ENCODE measurements at regions not wholly inside any gene's neighbourhood (a gene's known extent, or its start where the extent isn't known, plus 50 kb on each side); places are given as distances from the start of the nearest gene placed in this dataset.

GRCh38 chr3:157844800-157845565 is 261.2 kb downstream of the SHOX2 start:
- Histone ChIP-seq H3K4me3 (replicated peaks; ENCODE audit: insufficient read depth, low read length) (no peak overlapping the region), H3K27me3 (ENCODE audit: insufficient read depth, poor library complexity, severe bottlenecking) (peaks cover 2% of the 10 kb centered on the region), H3K27ac (replicated peaks) (no peak overlapping the region)
- TF ChIP-seq CTCF (IDR thresholded peaks at IDR 0.05; ENCODE audit: insufficient read depth, low read length) (no peak), GABPA (IDR thresholded peaks at IDR 0.05; ENCODE audit: low read depth) (no peak), POLR2AphosphoS5 (IDR thresholded peaks at IDR 0.05; ENCODE audit: low read depth) (no peak), SPI1 (IDR thresholded peaks at IDR 0.05; ENCODE audit: borderline replicate concordance, low read depth) (peak; percentile 41; the same call in 1 of the 2 replicates), REST (IDR thresholded peaks at IDR 0.05; ENCODE audit: insufficient replicate concordance, low read depth) (no peak)
- DNase-seq (ENCODE audit: low read depth in 1 of 2, low spot score in 1 of 2): no peak

GRCh38 chr3:157844216-157844615 is 262.0 kb downstream of the SHOX2 start:
- peaks cover 2% of the 10 kb centered on the region for H3K27me3 ChIP-seq (ENCODE audit: insufficient read depth, poor library complexity, severe bottlenecking)
- no peak for DNase-seq (ENCODE audit: low read depth in 1 of 2, low spot score in 1 of 2)
- no peak for TF ChIP-seq CTCF (IDR thresholded peaks at IDR 0.05; ENCODE audit: insufficient read depth, low read length)
- TF ChIP-seq SPI1 (IDR thresholded peaks at IDR 0.05; ENCODE audit: borderline replicate concordance, low read depth): no peak
- no peak for TF ChIP-seq REST (IDR thresholded peaks at IDR 0.05; ENCODE audit: insufficient replicate concordance, low read depth)
- no peak for TF ChIP-seq GABPA (IDR thresholded peaks at IDR 0.05; ENCODE audit: low read depth)
- TF ChIP-seq POLR2AphosphoS5 (IDR thresholded peaks at IDR 0.05; ENCODE audit: low read depth): no peak
- H3K27ac ChIP-seq (replicated peaks): no peak overlapping the region
- no peak overlapping the region for H3K4me3 ChIP-seq (replicated peaks; ENCODE audit: insufficient read depth, low read length)

- TF ChIP-seq POLR2AphosphoS5 (IDR thresholded peaks at IDR 0.05; ENCODE audit: low read depth) (no peak), SPI1 (IDR thresholded peaks at IDR 0.05; ENCODE audit: borderline replicate concordance, low read depth) (no peak), REST (IDR thresholded peaks at IDR 0.05; ENCODE audit: insufficient replicate concordance, low read depth) (no peak), CTCF (IDR thresholded peaks at IDR 0.05; ENCODE audit: insufficient read depth, low read length) (no peak), GABPA (IDR thresholded peaks at IDR 0.05; ENCODE audit: low read depth) (no peak)
- no peak overlapping the region for H3K27ac ChIP-seq (replicated peaks)
- H3K4me3 ChIP-seq (replicated peaks; ENCODE audit: insufficient read depth, low read length): no peak overlapping the region
- peaks cover 2% of the 10 kb centered on the region for H3K27me3 ChIP-seq (ENCODE audit: insufficient read depth, poor library complexity, severe bottlenecking)
- DNase-seq (ENCODE audit: low read depth in 1 of 2, low spot score in 1 of 2): no peak
Observed at GRCh38 chr3:157841029-157841428, 265.2 kb downstream of the SHOX2 start.

Data from HL-60 (cell line).